HG03521 (cell line): ENCODE measurements at regions not wholly inside any gene's neighbourhood (a gene's known extent, or its start where the extent isn't known, plus 50 kb on each side); places are given as distances from the start of the nearest gene placed in this dataset.

Source experiments
- ATAC-seq: cut with Tn5 transposase; IDR thresholded peaks from one replicate; pipeline ENCODE4 v1.9.1; 2021; ENCODE audit warnings: mild to moderate bottlenecking, moderate library complexity; ENCODE audit not compliant: unreplicated experiment

GRCh38 chr7:114854369-114854768 is 67.5 kb upstream of the MDFIC start:
- no peak for ATAC-seq

- ATAC-seq, result no peak
These were observed 65.3 kb upstream of the MDFIC start for GRCh38 chr7:114856625-114857024.

DNA sequence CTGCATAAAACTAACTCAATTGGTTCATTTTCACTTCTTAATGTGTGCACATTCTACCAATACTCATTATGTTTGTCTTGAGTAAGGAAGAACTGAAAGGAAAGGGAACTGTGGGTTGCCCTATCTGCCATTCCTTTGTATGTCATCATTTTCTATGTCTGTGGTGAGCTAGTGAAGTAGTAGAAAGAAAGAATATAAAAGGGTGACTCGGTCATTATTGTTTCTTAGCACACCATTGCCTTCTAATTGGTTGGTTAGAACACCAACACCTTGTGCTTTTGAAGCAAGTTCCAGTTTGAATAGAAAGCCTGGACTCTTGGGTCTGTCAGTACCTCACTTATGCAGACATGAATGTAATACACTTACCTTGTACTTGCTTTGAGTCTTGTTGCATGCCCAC is 64.3 kb upstream of the MDFIC start:
- no peak for ATAC-seq

- ATAC-seq, result no peak
These were observed 62.4 kb upstream of the MDFIC start for GRCh38 chr7:114859477-114859876.

DNA sequence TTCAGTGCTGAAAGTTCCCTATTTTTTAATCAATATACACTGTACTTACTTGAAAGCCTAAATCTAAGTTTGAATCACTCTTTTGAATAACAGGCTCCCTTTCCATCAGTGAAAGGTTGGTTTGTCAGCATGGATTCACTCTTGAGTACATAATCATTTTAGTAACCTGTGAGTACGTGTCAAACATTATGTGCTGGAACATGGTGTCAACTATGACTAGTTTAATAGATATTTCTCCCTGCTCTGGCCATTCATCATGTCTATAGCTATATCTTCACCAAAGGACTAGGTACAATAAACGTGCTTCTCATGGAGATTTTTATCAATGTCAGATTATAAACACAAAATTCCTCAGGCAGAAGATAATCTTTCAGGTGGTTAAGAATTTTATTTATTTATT is 61.7 kb upstream of the MDFIC start:
- no peak for ATAC-seq

DNA sequence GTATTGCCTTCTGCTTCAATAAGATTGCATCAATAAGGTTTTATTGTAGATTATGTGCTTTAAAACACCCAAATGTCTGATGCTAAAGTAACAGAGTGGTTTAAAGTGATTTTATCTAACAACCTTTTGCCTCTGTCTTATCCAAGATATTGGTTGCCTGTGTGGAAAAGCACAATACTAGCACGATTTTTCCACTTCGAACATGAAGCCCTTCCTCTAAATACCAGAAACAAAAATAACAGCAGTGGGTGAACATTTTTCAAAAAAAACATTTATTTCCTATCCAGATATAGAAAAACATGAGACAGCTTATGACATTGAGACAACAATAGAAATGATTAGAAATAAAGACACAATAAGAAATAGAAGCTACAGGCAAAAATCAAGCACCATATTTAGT is 59.5 kb upstream of the MDFIC start:
- no peak for ATAC-seq

DNA sequence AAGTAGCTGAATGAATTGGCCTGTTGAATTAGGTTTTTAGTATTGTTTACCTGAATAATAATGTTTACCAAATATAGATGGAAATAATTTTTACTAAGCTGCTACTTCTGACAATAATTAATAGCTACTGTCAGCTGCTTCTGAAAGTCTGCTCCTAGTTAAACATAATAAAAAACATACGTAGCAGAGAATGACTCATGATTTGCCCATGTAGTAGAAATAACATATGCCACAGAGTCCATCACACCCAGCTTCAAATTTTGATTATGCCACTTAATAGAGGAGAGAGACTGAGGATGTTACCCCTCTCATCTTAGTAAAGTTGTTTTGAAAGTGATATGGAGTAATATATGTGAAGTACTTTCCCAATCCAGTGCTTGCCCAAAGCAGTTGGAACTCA is 57.6 kb upstream of the MDFIC start:
- no peak for ATAC-seq

DNA sequence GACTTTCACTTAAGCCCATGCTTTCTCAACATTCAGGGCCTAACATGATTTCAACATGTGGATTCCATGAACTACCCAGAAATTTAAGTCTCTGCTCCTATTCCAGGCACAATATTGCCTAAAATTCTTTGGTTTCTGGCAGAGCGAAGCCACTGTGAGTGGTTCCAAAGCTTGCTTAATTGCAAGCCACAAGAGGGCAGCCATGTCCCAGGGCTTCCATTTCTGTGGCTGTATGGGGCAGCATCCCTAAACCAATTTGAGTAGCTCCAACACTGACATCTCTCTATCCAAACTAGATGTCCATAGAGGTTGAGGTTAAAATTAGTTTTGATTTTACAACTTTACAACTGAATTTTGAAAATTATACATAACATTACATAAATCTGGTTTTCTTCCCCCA is 56.3 kb upstream of the MDFIC start:
- peak; percentile 83 for ATAC-seq
